Endothelial cell of umbilical vein (primary cell): ENCODE measurements at regions not wholly inside any gene's neighbourhood (a gene's known extent, or its start where the extent isn't known, plus 50 kb on each side); places are given as distances from the start of the nearest gene placed in this dataset.

Source experiments
- BruUV-seq: library from RNA; stranded (reverse); fragments of 400-500 nt; replicated peaks from 2 replicates; lab custom pipeline; 2021; lab: Mats Ljungman, UMichigan
- CTCF ChIA-PET: fragments of 300-600, 350-600 bp; sonication (Branson Sonifier 250); formaldehyde crosslinking; loops from one replicate; lab custom pipeline; 2021; ENCODE audit warnings: antibody characterized with exemption, inconsistent platforms; lab: Charles Lee
- POLR2A ChIA-PET: fragments of 300-600, 350-600 bp; sonication (Branson Sonifier 250); formaldehyde crosslinking; loops from one replicate; lab custom pipeline; 2021; ENCODE audit warnings: antibody characterized with exemption, inconsistent platforms; lab: Charles Lee
- DNase-seq: peaks from one replicate; pipeline ENCODE4 v3.0.0-alpha.2; 2011; ENCODE audit warnings: low read depth, low spot score
- FAIRE-seq: peaks from 2 replicates; lab custom pipeline; 2011; peaks lifted over from hg19 to GRCh38; lab: Jason Lieb, UNC
- H2AFZ ChIP-seq: 2 replicates; pipeline ENCODE4 v1.6.0; 2012; ENCODE audit warnings: low read depth, low read length, control low read depth, inconsistent platforms
- H3K27ac ChIP-seq: 2 replicates; pipeline ENCODE4 v1.5.1; 2011; ENCODE audit warnings: low read depth, mild to moderate bottlenecking, control low read depth, low read length, moderate library complexity; ENCODE audit not compliant: insufficient read depth
- H3K27me3 ChIP-seq, 2 experiments: 2 replicates each; pipeline versions ENCODE4 v1.6.0 to v1.6.1; 2011; ENCODE audit warnings: low read length in 2 of 2, mixed read lengths in 1 of 2; ENCODE audit not compliant: control insufficient read depth in 2 of 2, insufficient read depth in 2 of 2
- H3K36me3 ChIP-seq, 2 experiments: 2 replicates in 1 of 2; 3 replicates in 1 of 2; pipeline ENCODE4 v1.5.1; 2011; ENCODE audit warnings: low read length in 2 of 2, mild to moderate bottlenecking in 1 of 2, moderate library complexity in 1 of 2; ENCODE audit not compliant: control insufficient read depth in 2 of 2, insufficient read depth in 2 of 2; ENCODE audit errors: extremely low read depth in 1 of 2
- H3K4me1 ChIP-seq: 3 replicates; pipeline ENCODE4 v1.5.1; 2011; ENCODE audit warnings: mild to moderate bottlenecking, low read length; ENCODE audit not compliant: control insufficient read depth, insufficient read depth; ENCODE audit errors: extremely low read depth
- H3K4me2 ChIP-seq: 2 replicates; pipeline ENCODE4 v1.6.1; 2011; ENCODE audit warnings: low read length, control low read depth, mixed read lengths; ENCODE audit not compliant: insufficient read depth
- H3K4me3 ChIP-seq, 3 experiments: fragments of 200-600 bp in 1 of 3; sonication (generic), shearing (Covaris generic) in 1 of 3; replicated peaks in 1 of 3; 2 replicates each; pipeline ENCODE4 v1.5.1; 2011 to 2016; ENCODE audit warnings: control low read depth in 3 of 3, low read length in 3 of 3, mild to moderate bottlenecking in 2 of 3, inconsistent platforms in 1 of 3, low read depth in 1 of 3, moderate library complexity in 1 of 3; ENCODE audit not compliant: insufficient read depth in 1 of 3
- H3K79me2 ChIP-seq: 2 replicates; pipeline ENCODE4 v1.6.0; 2012; ENCODE audit warnings: low read length, inconsistent platforms; ENCODE audit not compliant: control insufficient read depth, insufficient read depth
- H3K9ac ChIP-seq: replicated peaks from 2 replicates; pipeline ENCODE3; 2011; ENCODE audit warnings: low read length, control low read depth; ENCODE audit not compliant: insufficient read depth; ENCODE audit errors: extremely low read depth
- H3K9me1 ChIP-seq: replicated peaks from 3 replicates; pipeline ENCODE4 v1.6.0; 2011; ENCODE audit warnings: mild to moderate bottlenecking, low read length; ENCODE audit not compliant: control insufficient read depth, insufficient read depth; ENCODE audit errors: extremely low read depth
- H3K9me3 ChIP-seq: replicated peaks from 2 replicates; pipeline ENCODE4 v1.5.1; 2012; ENCODE audit warnings: low read length, inconsistent platforms; ENCODE audit not compliant: control insufficient read depth, insufficient read depth
- H4K20me1 ChIP-seq: replicated peaks from 2 replicates; pipeline ENCODE3; 2011; ENCODE audit warnings: mild to moderate bottlenecking, low read length; ENCODE audit not compliant: control insufficient read depth, insufficient read depth; ENCODE audit errors: extremely low read depth
- EZH2 ChIP-seq: IDR thresholded peaks from 2 replicates; pipeline ENCODE4 v1.6.1; 2012; ENCODE audit warnings: borderline replicate concordance, low read depth, mild to moderate bottlenecking, moderate library complexity, low read length, inconsistent platforms; ENCODE audit not compliant: severe bottlenecking
- FOS ChIP-seq: IDR thresholded peaks from 2 replicates; pipeline ENCODE4 v1.6.1; 2011; ENCODE audit warnings: mild to moderate bottlenecking, low read length, moderate library complexity, borderline replicate concordance; ENCODE audit not compliant: insufficient read depth
- GATA2 ChIP-seq: IDR thresholded peaks from 2 replicates; pipeline ENCODE4 v1.7.0; 2011; ENCODE audit warnings: low read depth, mild to moderate bottlenecking, moderate library complexity, mixed read lengths, low read length; ENCODE audit not compliant: insufficient read length, insufficient read depth
- JUN ChIP-seq: IDR thresholded peaks from 2 replicates; pipeline ENCODE4 v1.6.1; 2011; ENCODE audit warnings: borderline replicate concordance, low read depth; ENCODE audit not compliant: insufficient read length, insufficient read depth
- MAX ChIP-seq: IDR thresholded peaks from 2 replicates; pipeline ENCODE4 v1.6.1; 2011; ENCODE audit not compliant: insufficient read depth, insufficient read length
- MYC ChIP-seq: IDR thresholded peaks from one replicate; pipeline ENCODE4 v1.6.1; 2011; ENCODE audit warnings: mild to moderate bottlenecking, low read depth, low read length
- POLR2A ChIP-seq: IDR thresholded peaks from 2 replicates; pipeline ENCODE4 v1.6.1; 2012; ENCODE audit warnings: low read depth, mild to moderate bottlenecking, control low read depth, low read length
- POLR2AphosphoS5 ChIP-seq: IDR thresholded peaks from 2 replicates; pipeline ENCODE4 v1.6.1; 2012; ENCODE audit warnings: low read depth, mild to moderate bottlenecking, control low read depth, low read length, moderate library complexity; ENCODE audit not compliant: insufficient read depth
- dilution Hi-C: fragments of 300-500 bp; cut with MboI; formaldehyde crosslinking; loops from one replicate; pipeline ENCODE4 v1.15.0; 2019; ENCODE audit warnings: low sequenced_read_pairs; ENCODE audit not compliant: extremely low pct_ligation_motif_present
- intact Hi-C: fragments of 100-400 bp; cut with micrococcal nuclease; formaldehyde crosslinking; loops from one replicate; pipeline ENCODE4 v1.10.0; 2022
- TF ChIP-seq, protein P1 (sequence below), 2 donors: IDR thresholded peaks; 1 replicate in 1 of 2; 2 replicates in 1 of 2; pipeline ENCODE4 v1.5.1; 2011; ENCODE audit warnings: low read length in 2 of 2, mild to moderate bottlenecking in 2 of 2, moderate library complexity in 2 of 2, control low read depth in 1 of 2, inconsistent platforms in 1 of 2, low read depth in 1 of 2; ENCODE audit not compliant: insufficient read depth in 1 of 2; ENCODE audit errors: extremely low read depth in 1 of 2

DNA sequence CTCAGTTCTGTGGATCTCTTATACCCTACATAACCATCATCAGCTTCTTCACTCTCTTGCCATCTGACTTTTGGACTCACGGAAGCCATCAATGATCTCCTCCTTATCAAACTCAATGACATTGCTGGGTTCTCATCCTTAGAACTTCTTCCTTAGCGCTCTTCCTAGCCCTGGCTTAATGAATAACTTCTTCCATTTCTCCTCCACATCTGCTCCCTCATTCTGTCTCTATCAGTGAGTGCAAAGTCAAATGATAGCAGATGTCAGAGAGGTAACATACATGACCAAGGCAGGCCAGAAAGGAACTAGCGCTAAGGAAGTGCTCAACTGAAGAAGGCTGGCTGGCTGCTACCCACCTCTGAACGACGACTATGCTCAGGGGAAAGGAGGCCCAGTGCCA is 449.8 kb downstream of the COG6 start:
- no peaks in the 10 kb centered on the region for H3K27me3 ChIP-seq
- no peaks in the 10 kb centered on the region for H3K79me2 ChIP-seq
- ChIA-PET POLR2A (no interaction called here), CTCF (no interaction called here)
- no peaks in the 10 kb centered on the region for H3K9me1 ChIP-seq
- no peak overlapping the region for H3K4me2 ChIP-seq
- no peaks in the 10 kb centered on the region for H4K20me1 ChIP-seq
- no peak overlapping the region for H3K27ac ChIP-seq
- no TSS peak for BruUV-seq
- DNase-seq: no peak
- intact Hi-C loops (no loop called here), dilution Hi-C loops (no loop called here)
- FAIRE-seq: no peak
- no peak overlapping the region for H3K4me3 ChIP-seq
- no peaks in the 10 kb centered on the region for H3K9me3 ChIP-seq
- H3K4me1 ChIP-seq: no peaks in the 10 kb centered on the region
- no peak overlapping the region for H3K9ac ChIP-seq
- no peak for TF ChIP-seq EZH2
- TF ChIP-seq JUN: no peak
- H2AFZ ChIP-seq: no peak overlapping the region
- H3K36me3 ChIP-seq: no peaks in the 10 kb centered on the region

- POLR2A ChIA-PET: no interaction called here
- H2AFZ ChIP-seq: no peak overlapping the region
- no peaks in the 10 kb centered on the region for H3K9me1 ChIP-seq
- H3K36me3 ChIP-seq: no peaks in the 10 kb centered on the region
- no peaks in the 10 kb centered on the region for H4K20me1 ChIP-seq
- H3K27me3 ChIP-seq: no peaks in the 10 kb centered on the region
- intact Hi-C loops: no loop called here
- H3K4me2 ChIP-seq: no peak overlapping the region
- BruUV-seq: no TSS peak
- dilution Hi-C loops: no loop called here
- H3K79me2 ChIP-seq: no peaks in the 10 kb centered on the region
- no peak overlapping the region for H3K9ac ChIP-seq
- no peaks in the 10 kb centered on the region for H3K4me1 ChIP-seq
- no peaks in the 10 kb centered on the region for H3K9me3 ChIP-seq
- no peak overlapping the region for H3K4me3 ChIP-seq
- CTCF ChIA-PET: no interaction called here
- no peak overlapping the region for H3K27ac ChIP-seq
- no peak for TF ChIP-seq EZH2
- no peak for TF ChIP-seq MYC
- TF ChIP-seq MAX: no peak
- TF ChIP-seq POLR2A: no peak
- TF ChIP-seq, protein P1, sequence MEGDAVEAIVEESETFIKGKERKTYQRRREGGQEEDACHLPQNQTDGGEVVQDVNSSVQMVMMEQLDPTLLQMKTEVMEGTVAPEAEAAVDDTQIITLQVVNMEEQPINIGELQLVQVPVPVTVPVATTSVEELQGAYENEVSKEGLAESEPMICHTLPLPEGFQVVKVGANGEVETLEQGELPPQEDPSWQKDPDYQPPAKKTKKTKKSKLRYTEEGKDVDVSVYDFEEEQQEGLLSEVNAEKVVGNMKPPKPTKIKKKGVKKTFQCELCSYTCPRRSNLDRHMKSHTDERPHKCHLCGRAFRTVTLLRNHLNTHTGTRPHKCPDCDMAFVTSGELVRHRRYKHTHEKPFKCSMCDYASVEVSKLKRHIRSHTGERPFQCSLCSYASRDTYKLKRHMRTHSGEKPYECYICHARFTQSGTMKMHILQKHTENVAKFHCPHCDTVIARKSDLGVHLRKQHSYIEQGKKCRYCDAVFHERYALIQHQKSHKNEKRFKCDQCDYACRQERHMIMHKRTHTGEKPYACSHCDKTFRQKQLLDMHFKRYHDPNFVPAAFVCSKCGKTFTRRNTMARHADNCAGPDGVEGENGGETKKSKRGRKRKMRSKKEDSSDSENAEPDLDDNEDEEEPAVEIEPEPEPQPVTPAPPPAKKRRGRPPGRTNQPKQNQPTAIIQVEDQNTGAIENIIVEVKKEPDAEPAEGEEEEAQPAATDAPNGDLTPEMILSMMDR (IDR thresholded peaks at IDR 0.05; ENCODE audit: extremely low read depth in 1 of 2, insufficient read depth in 1 of 2, low read depth in 1 of 2, low read length in 2 of 2): no peak
- no peak for TF ChIP-seq GATA2
- TF ChIP-seq POLR2AphosphoS5: no peak
- TF ChIP-seq FOS: no peak
- TF ChIP-seq JUN: no peak
- no peak for FAIRE-seq
- no peak for DNase-seq
Measured at GRCh38 chr13:40109351-40109844, 453.9 kb downstream of the COG6 start.
